IPS DF 4.7 (cell line): ENCODE measurements at regions not wholly inside any gene's neighbourhood (a gene's known extent, or its start where the extent isn't known, plus 50 kb on each side); places are given as distances from the start of the nearest gene placed in this dataset.

Experiments used
- DNase-seq: peaks from one replicate; pipeline ENCODE4 v3.0.0-alpha.2; 2013; ENCODE audit warnings: low spot score; ENCODE audit errors: extremely low read depth

DNA sequence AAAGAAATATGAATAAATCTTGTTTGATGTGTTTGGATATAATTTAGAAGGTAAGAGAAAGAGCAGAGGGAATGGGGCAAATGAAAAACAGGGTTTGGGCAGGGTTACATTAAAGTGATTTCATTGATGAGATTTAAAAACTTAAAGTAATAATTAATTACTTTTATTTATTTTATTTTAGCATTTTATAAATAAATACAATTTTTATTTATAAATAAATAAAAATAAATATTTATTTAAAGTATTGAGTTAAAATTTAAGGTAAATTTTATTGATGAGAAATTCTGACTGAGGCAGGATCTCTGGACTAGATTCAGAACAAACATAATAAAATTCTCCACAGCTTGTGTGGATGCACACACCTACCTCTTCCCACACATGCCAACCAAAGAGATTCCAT is 584.1 kb upstream of the BTBD3 start:
- DNase-seq, result no peak

- no peak for DNase-seq
Measured at GRCh38 chr20:11337361-11338130, 580.1 kb upstream of the BTBD3 start.

GRCh38 chr20:11338496-11339306 is 579.0 kb upstream of the BTBD3 start:
- DNase-seq, result no peak

DNA sequence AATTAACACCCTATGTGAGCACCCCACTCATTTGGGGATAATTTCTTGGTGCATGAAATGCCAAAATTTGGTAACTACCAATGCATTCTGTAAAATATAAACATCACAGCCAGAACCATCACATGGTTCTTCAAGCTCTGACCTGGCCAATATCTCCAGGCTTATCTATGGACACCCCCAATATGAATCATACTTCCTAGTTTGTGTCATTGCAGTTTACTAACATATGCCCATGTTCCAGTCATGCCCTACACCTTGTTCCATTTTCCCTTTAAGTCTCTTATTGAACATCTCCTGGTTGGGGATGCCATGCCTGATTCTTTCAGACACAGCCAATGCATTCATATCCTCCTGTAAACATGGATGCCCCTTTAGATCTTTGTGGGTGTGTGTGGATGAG is 572.8 kb upstream of the BTBD3 start:
- DNase-seq, result no peak

DNA sequence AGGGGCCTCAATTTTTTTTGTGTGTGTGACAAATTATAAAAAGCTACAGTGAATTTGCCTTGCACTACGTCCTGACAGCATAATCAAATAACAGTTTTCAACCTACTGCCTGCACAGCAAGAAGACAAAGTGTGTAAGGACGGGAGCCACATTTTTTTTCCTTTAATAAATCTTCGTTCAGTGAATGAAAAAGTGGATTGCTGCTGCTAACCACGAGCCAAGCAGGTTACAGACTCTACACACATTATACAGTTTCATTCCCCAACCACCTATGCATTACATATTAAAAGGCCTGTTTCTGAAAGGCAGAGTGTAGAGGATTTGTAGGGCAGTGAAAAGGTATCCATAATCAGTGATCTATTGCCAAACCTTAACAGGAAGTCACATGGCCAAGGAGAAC is 570.0 kb upstream of the BTBD3 start:
- no peak for DNase-seq

GRCh38 chr20:11350126-11351005 is 567.3 kb upstream of the BTBD3 start:
- no peak for DNase-seq

GRCh38 chr20:11352041-11352440 is 565.7 kb upstream of the BTBD3 start:
- no peak for DNase-seq

DNA sequence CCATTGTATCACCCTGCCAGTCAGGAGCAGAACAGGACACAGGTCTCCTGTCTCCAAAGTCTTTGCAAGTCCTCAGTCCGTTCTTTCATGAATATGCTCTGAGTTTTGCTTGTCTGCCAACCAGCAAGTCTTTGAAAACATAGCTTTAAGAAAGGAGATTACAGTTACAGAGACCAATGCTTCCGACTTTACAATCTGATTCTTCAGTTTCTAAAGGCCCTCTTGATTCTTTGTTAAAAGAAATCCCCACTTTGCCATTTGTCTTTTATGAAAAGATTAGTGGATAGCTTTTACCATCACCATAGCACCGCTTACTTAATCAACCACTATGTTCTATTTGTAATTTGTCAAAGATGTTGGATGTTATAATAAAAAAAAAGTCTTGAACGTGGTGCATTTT is 562.8 kb upstream of the BTBD3 start:
- DNase-seq, result no peak

DNA sequence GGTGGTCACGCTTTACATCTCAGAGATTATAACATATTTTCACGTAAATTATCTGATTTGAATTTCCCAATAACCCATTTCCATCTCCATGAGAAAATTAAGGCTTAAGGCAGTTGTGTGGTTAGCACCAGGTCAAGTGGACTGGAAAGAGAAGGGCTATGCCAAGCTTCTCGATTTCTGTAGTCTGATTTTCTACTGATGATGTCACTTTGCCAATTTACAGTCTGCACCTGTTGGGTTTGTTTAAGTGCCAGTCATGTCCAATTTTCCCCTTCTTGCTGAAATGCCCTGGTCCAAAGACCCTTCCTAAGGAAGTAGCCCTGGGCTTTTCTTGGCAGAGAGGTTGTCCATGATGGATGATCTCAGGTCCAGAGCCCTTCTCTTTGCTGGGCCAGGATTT is 562.3 kb upstream of the BTBD3 start:
- DNase-seq, result no peak

DNA sequence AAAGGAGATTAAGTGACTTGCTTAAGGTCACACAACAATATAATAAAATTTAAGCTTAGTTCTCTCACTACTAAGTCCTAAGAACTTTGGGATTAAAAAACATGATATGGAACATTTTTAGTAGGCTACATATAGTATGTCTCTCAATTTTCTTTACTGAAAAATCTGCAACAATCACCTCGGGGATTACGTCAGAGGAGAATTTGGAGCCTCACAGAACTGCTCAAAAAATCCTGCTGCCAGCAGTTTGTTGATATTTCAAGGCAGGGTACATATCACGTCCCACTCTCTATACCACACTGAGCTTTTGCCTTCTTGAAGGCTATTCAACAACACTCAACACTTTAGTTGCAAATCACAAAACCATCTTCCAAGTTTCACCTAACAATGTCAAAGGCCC is 561.6 kb upstream of the BTBD3 start:
- no peak for DNase-seq

GRCh38 chr20:11362450-11362849 is 555.2 kb upstream of the BTBD3 start:
- no peak for DNase-seq

- DNase-seq, result no peak
Measured at GRCh38 chr20:11364736-11365135, 553.0 kb upstream of the BTBD3 start.

- DNase-seq, result no peak
Measured at GRCh38 chr20:11366660-11367059, 551.0 kb upstream of the BTBD3 start.

GRCh38 chr20:11368499-11368898 is 549.2 kb upstream of the BTBD3 start:
- no peak for DNase-seq

DNA sequence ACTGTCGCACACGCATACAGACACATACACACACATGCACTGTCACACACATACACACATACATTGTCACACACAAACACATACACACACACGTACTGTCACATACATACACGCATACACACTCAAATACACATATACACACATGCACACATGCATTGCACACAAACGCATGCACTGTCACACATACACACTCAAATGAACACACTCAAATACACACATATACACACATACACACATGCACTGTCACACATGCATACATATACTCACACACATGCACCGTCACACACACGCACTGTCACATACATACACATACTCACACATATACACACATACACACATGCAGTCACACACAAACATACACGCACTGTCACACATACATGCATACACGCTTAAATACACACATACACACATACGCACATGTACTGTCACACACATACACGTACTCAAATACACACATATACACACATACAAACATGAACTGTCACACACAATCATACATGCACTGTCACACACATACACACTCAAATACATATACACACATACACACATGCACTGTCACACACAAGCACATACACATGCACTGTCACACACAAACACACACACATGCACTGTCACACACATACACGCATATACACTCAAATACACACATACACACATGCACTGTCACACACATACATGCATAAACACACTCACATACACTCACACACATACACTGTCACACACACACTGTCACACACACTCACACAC is 548.6 kb upstream of the BTBD3 start:
- no peak for DNase-seq

DNA sequence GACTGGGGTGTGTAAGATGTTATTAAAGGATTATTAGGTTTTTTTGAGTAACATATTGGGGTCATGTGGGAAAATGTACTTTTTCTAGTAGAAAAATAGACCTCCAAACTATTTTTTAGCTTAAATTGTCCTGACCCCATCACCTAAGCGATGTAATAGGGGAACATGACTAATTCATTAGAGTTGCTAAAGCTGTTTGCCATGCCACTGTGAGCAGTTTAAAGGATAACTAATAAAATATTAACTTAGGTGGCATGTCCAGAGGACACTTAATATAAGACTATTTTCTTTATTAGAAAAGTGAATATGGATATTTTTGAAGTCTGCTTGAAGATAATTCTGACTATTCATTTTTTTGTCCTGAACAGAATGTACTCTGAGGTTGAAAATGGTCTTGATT is 545.9 kb upstream of the BTBD3 start:
- no peak for DNase-seq

DNA sequence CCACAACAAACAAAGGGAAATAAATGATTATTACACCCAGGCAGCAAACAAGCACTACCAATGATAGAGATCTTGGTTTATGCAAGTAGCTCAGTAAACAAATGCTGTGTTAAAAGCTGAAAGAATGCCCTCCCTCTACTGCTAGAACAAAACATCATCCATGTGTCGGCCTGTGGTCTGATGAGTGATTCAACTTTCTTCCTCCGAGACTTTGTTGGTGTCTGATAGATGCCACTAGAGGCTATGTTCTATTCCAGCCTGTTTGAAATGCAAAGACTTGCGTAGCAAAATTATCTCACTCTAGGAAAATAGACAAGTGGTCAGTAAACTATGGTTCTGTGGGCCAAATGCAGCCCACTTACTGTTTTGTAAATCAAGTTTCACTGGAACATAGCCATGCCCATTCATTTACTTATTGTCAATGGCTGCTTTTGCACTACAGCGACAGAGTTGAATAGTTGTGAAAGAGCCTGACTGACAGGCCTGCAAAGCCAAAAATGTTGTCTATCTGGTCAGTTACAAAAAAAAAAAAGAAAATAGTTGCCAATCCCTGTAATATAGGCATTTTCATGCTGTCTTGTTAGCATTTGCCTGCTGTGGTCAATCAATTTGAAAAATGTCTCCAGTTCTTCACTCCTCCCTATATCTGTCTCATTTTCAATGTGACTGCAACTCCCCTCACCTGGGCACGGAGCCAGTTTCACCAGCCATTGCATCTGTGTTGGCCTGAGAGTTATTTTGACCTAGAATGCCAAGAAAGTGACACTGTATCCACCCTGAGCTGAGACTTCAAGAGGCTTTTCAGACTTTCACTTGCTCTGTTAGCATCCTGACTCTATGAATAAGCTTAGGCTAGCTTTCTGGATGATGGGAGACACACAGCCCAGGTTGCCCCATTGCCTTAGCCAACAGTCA is 544.6 kb upstream of the BTBD3 start:
- DNase-seq, result no peak

DNA sequence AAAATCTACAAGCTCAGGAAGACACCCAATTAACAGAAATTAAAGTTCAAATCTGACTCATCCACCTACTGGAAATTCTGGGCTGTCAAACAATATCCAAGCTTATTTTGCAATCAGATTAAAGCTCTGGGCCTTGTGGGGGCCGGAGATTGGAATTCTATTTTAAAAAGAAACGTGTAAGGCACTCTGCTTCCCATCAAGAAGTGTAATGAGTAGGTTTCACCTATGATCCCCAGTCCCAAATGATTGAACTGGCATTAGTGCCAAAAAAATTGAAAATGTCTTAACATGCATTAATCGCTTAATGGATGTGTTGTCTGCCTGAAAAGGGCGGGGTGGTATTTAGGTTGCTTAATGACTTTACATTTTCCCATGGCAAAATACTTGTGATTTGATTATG is 542.4 kb upstream of the BTBD3 start:
- no peak for DNase-seq

DNA sequence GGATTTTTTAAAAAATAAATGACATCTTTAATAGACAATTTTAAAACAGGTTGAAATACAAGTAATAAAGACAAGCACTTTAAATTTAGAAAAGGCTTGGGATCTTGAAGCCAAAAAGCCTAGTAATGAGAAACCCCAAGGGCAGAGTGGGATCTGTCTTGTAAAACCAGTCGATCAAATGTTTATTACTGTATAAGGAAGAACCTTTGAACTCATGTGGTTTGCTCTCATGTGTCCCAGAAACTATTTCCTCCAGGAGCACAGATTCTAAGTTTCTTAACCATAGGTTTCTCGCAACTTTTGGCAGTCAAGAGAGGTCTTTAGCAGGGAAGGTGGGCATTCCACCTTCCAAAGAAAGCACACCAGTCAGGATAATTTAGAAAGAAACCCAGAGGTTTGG is 541.7 kb upstream of the BTBD3 start:
- DNase-seq, result no peak

DNA sequence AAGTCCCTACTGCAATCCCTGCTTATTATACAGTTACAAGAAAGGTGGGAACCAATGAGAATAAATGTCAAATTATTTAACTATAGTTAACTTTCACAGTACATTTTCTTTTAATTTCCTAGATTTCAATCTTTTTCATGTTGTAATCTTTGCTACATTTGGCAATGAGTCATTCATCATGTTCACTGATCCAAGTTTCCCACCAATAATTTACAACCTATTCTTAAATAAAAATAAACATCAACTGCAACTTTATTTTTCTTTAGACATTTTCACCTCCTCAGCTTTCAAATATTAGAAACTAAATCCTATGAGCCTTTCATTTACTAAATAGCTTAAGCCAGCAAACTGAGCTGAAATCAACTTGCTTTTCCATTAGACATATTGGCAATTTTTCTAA is 541.3 kb upstream of the BTBD3 start:
- no peak for DNase-seq
